Posterior cingulate gyrus (tissue), 11 donors: ENCODE measurements at regions not wholly inside any gene's neighbourhood (a gene's known extent, or its start where the extent isn't known, plus 50 kb on each side); places are given as distances from the start of the nearest gene placed in this dataset.

Experiments used
- DNase-seq, 10 donors: peaks; one replicate each; pipeline versions ENCODE4 v3.0.0 to v3.0.0-alpha.2; 2020 to 2021; ENCODE audit warnings: mixed read lengths in 3 of 10
- intact Hi-C: fragments of 100-400 bp; cut with DNase I; formaldehyde crosslinking; loops from one replicate; pipeline ENCODE4 v1.15.1; 2023

DNA sequence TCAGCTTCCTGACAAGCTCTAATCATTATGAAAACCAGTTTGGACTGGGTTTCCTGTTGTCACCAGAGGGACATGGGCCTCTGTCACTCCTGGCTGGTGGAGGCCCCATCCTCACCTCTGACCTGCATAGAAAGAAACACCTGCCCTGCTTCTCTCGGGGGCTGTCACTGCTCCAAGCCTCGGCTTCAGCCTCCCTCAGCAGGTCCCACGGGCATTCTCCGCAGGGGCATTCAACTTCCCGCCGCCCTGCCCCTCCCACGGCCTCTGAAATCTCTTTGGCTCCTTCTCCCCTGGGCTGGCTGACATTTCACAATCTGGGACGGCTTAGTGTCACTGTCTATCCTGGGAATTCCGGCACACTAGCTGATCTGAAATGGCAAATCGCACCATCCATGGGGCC is 257.9 kb downstream of the CTTN start:
- intact Hi-C loops: no loop called here
- no peak for DNase-seq

- intact Hi-C loops: no loop called here
- DNase-seq: peak in 1 of 10 donors; percentile 72
Measured at GRCh38 chr11:70660059-70660888, 261.9 kb downstream of the CTTN start.

- intact Hi-C loops: no loop called here
- peak in 1 of 10 donors; percentile 77 for DNase-seq
Measured at GRCh38 chr11:70660889-70661197, 262.5 kb downstream of the CTTN start.

GRCh38 chr11:70661761-70662501 is 263.6 kb downstream of the CTTN start:
- peak; percentile 22 to 95 (median 64) for DNase-seq
- intact Hi-C loops: no loop called here

- intact Hi-C loops: no loop called here
- peak in 1 of 10 donors; percentile 58 for DNase-seq
Measured at GRCh38 chr11:70662691-70663098, 264.4 kb downstream of the CTTN start.

DNA sequence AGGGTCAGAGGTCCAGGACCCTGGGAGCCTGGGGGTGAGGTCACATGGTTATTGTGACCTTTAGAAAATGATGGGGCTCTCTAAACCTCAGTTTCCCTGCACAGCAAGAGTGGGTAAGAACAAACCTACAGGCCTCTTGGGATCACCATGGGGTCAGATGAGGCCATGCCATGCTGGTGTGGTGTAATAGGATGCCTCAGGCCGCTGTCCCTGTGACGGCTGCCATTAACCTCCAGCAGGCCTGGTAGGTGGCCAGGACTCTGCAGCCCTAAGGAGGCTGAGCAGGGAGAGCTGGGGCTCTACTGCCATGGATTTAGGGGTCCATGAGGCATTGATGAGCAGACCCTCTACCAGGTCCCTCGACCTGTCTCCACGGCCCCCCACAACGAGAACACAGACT is 265.5 kb downstream of the CTTN start:
- intact Hi-C loops: no loop called here
- DNase-seq: no peak

DNA sequence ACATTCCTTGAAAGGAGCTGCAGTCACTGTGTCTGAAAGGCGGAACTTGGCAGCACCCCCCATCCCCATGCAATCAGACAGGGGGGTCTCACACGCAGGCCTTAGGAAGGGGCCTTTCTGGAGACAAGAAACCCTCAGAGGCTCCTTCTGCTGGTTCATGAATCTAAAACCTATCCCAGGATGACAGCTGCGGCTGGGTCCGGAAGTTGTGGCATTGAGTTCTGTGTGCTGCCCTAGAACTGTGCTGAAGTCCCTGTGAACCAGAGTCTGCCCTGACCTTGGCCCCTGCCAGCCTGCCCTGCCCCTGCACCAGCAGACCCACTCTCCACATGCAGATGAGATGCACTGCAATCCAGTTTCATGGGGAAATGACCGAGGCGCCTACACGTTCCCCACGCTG is 268.0 kb downstream of the CTTN start:
- DNase-seq: peak in 1 of 10 donors; percentile 17

GRCh38 chr11:70667767-70668166 is 269.4 kb downstream of the CTTN start:
- intact Hi-C loops: no loop called here
- no peak for DNase-seq

More for the DNA sequence above, 268.0 kb downstream of the CTTN start:
- intact Hi-C loops: no loop called here

- peak in 2 of 10 donors; percentile 58 to 63 for DNase-seq
- intact Hi-C loops: no loop called here
Measured at GRCh38 chr11:70668204-70669202, 270.2 kb downstream of the CTTN start.

- intact Hi-C loops: no loop called here
- DNase-seq: peak in 1 of 10 donors; percentile 66
Measured at GRCh38 chr11:70669281-70669680, 271.0 kb downstream of the CTTN start.

DNA sequence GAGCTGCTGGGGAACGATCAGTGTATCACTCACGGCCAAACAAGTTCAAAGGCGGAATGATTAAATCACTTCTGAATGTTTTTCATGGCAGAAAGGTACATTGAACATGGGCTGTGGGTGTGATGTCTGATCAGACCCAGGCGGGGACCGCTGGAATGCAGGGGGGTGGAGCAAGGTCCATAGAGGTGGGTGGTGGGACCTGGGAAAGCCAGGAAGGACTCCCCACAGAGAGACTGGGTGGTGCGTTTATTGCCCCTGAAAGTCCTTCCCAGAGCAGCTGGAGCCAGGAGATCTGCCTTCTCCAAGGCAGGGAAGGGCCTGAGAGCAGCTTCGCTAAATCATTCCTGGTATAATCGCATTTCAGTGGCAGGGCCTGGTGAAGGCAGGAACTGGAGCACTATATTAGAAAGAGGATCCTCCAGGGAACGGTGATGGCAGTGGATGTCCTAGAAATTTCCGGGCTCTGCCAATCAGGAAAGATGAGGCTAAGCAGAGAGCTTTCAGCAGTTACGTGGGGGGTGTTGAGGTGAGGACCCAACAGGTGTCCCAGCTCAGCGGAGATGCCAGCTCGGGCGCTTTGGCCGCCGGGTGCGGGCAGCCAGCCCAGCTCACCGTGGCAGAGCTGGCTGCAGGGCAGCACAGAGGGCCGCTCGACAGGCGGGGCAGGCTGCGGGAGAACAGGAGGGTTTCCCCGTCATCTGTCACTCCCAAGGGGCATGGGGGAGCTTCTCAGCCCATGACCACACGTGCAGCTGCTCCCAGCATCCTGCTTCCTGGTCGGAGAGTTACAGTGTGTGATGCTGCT is 271.7 kb downstream of the CTTN start:
- intact Hi-C loops: no loop called here
- peak in 1 of 10 donors; percentile 72 for DNase-seq

GRCh38 chr11:70670676-70671034 is 272.3 kb downstream of the CTTN start:
- peak in 1 of 10 donors; percentile 72 for DNase-seq
- intact Hi-C loops: no loop called here

DNA sequence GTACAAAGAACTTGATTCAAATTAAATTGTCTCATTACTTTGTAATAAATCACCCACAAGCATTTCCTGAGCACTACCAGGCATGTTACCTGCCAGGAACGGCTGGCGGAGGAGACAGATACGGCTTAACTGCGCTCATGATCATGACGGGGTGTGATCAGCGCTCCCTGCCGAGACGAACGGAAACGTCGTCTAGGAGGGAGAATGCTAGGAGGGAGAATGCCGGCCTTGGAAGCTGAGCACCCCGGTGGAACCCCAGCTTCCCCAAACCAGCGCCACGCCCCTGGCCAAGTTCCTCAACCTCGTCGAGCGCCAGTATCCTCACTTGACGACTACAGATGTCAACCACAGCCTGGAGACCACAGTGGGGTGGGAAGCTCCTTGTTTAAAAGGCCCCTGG is 272.8 kb downstream of the CTTN start:
- peak in 1 of 10 donors; percentile 83 for DNase-seq
- intact Hi-C loops: no loop called here

- intact Hi-C loops: no loop called here
- DNase-seq: peak in 1 of 10 donors; percentile 66
Measured at GRCh38 chr11:70671611-70672010, 273.3 kb downstream of the CTTN start.

- intact Hi-C loops: no loop called here
- DNase-seq: peak in 1 of 10 donors; percentile 75
Measured at GRCh38 chr11:70672991-70673653, 274.8 kb downstream of the CTTN start.

DNA sequence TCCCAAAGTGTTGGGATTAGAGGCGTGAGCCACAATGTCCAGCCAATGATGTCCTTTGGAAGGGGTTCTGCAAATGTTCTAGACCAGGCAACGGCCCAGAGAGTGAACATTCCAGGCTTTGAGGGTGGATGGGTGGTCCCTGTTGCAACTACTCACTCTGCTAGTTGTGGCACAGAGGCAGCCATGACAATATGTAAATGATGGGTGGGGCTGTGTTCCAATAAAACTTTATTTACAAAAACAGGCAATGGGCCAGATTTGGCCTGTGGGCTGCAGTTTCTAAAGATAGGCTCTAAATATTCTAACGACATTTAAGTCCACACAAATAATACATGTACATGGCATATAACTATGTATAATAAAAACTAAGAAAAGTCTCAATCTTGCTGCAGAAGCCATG is 276.3 kb downstream of the CTTN start:
- peak in 1 of 10 donors; percentile 8 for DNase-seq
- intact Hi-C loops: no loop called here

GRCh38 chr11:70675697-70676374 is 277.5 kb downstream of the CTTN start:
- intact Hi-C loops: no loop called here
- DNase-seq: peak in 2 of 10 donors; percentile 28 to 41

DNA sequence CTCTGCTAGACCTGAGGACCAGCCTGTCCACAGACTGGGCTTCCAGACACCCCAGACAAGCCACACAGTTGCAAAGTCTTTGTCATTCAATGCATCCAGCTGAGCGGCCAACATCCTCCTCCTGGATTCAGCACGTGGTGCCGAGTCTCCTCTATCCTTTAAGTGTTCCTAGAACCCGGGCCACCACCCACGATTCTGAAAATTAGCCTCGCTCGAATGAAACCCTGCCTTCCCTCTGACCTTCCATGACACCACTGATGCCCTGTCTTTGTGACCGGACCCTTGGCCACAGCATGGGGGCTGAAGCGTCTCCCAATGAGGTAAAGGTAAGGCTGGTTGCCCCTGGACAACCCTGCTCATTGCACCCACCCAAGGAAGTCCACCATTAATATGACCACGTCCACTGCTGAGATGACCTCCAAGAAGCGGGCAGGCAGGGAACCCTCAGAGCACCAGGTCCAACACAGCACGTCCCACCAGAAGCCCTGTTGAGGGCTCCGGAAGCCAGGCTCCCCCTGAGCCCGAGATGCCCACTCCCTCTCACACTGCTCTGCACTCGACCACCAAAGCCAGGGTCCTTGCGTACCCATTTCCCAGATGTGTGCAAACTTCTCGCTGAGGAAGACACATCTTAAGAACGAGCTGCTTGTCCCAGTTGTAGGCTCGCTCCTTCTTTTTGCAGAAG is 279.0 kb downstream of the CTTN start:
- intact Hi-C loops: no loop called here
- peak in 3 of 10 donors; percentile 50 to 73 (median 52) for DNase-seq
